ENCODE measurements at regions not wholly inside any gene's neighbourhood (a gene's known extent, or its start where the extent isn't known, plus 50 kb on each side); places are given as distances from the start of the nearest gene placed in this dataset.

- Histone ChIP-seq H3K27ac (no peak overlapping the region), H3K9me3 (replicated peaks) (no peaks in the 10 kb centered on the region), H3K4me1 (peaks cover 33% of the 10 kb centered on the region), H3K27me3 (no peaks in the 10 kb centered on the region), H3K36me3 (no peaks in the 10 kb centered on the region), H3K4me3 (no peak overlapping the region)
- no peak for DNase-seq
These were observed 502.0 kb downstream of the PREX1 start for GRCh38 chr20:48325656-48326433.

- H3K27me3 ChIP-seq: no peaks in the 10 kb centered on the region
- H3K36me3 ChIP-seq: no peaks in the 10 kb centered on the region
- DNase-seq: no peak
- no peak overlapping the region for H3K4me3 ChIP-seq
- H3K4me1 ChIP-seq: peaks cover 32% of the 10 kb centered on the region
- H3K9me3 ChIP-seq (replicated peaks): no peaks in the 10 kb centered on the region
- H3K27ac ChIP-seq: no peak overlapping the region
These were observed 503.1 kb downstream of the PREX1 start for GRCh38 chr20:48324744-48325143.

GRCh38 chr20:48321271-48321670 lies 506.5 kb downstream of the PREX1 start:
- Histone ChIP-seq H3K4me1 (peaks cover 29% of the 10 kb centered on the region), H3K4me3 (no peak overlapping the region), H3K36me3 (no peaks in the 10 kb centered on the region), H3K27ac (no peak overlapping the region; the same call in 1 of the 2 replicates), H3K9me3 (replicated peaks) (no peaks in the 10 kb centered on the region), H3K27me3 (no peaks in the 10 kb centered on the region)
- peak; percentile 59 to 64 for DNase-seq

GRCh38 chr20:48319943-48320584 lies 507.7 kb downstream of the PREX1 start:
- Histone ChIP-seq H3K36me3 (no peaks in the 10 kb centered on the region), H3K4me1 (peaks cover 29% of the 10 kb centered on the region), H3K27ac (peak overlapping the region; percentile 47; the same call in 1 of the 2 replicates), H3K27me3 (no peaks in the 10 kb centered on the region), H3K9me3 (replicated peaks) (no peaks in the 10 kb centered on the region), H3K4me3 (no peak overlapping the region)
- DNase-seq: peak; percentile 61 to 64

- no peaks in the 10 kb centered on the region; the same call in 1 of the 2 replicates for H3K9me3 ChIP-seq (replicated peaks)
- no peaks in the 10 kb centered on the region for H3K27me3 ChIP-seq
- no peaks in the 10 kb centered on the region for H3K36me3 ChIP-seq
- H3K4me1 ChIP-seq: peaks cover 41% of the 10 kb centered on the region
- no peak overlapping the region for H3K27ac ChIP-seq
- no peak for DNase-seq
- no peak overlapping the region for H3K4me3 ChIP-seq
These were observed 510.2 kb downstream of the PREX1 start for GRCh38 chr20:48317578-48317977.

- Histone ChIP-seq H3K4me3 (no peak overlapping the region), H3K9me3 (replicated peaks) (no peaks in the 10 kb centered on the region; the same call in 1 of the 2 replicates), H3K4me1 (peaks cover 43% of the 10 kb centered on the region), H3K27me3 (no peaks in the 10 kb centered on the region), H3K36me3 (no peaks in the 10 kb centered on the region), H3K27ac (no peak overlapping the region)
- no peak for DNase-seq
These were observed 512.7 kb downstream of the PREX1 start for GRCh38 chr20:48314925-48315592.

GRCh38 chr20:48313324-48313723 lies 514.5 kb downstream of the PREX1 start:
- DNase-seq: no peak
- no peaks in the 10 kb centered on the region for H3K27me3 ChIP-seq
- H3K4me1 ChIP-seq: peaks cover 43% of the 10 kb centered on the region
- H3K27ac ChIP-seq: no peak overlapping the region
- no peaks in the 10 kb centered on the region; the same call in 1 of the 2 replicates for H3K9me3 ChIP-seq (replicated peaks)
- no peak overlapping the region for H3K4me3 ChIP-seq
- H3K36me3 ChIP-seq: no peaks in the 10 kb centered on the region

- no peak for DNase-seq
- Histone ChIP-seq H3K27me3 (no peaks in the 10 kb centered on the region), H3K36me3 (no peaks in the 10 kb centered on the region), H3K27ac (no peak overlapping the region; the same call in 1 of the 2 replicates), H3K4me1 (peaks cover 43% of the 10 kb centered on the region), H3K4me3 (no peak overlapping the region), H3K9me3 (replicated peaks) (no peaks in the 10 kb centered on the region; the same call in 1 of the 2 replicates)
These were observed 515.8 kb downstream of the PREX1 start for GRCh38 chr20:48311956-48312355.

GRCh38 chr20:48310305-48310704 lies 517.5 kb downstream of the PREX1 start:
- Histone ChIP-seq H3K4me3 (no peak overlapping the region), H3K9me3 (replicated peaks) (no peaks in the 10 kb centered on the region; the same call in 1 of the 2 replicates), H3K27ac (peak overlapping the region; percentile 68), H3K27me3 (no peaks in the 10 kb centered on the region), H3K36me3 (no peaks in the 10 kb centered on the region), H3K4me1 (peaks cover 43% of the 10 kb centered on the region)
- DNase-seq: peak; percentile 91 to 93

- Histone ChIP-seq H3K4me1 (peaks cover 40% of the 10 kb centered on the region), H3K27me3 (no peaks in the 10 kb centered on the region), H3K9me3 (replicated peaks) (no peaks in the 10 kb centered on the region; the same call in 1 of the 2 replicates), H3K27ac (peak overlapping the region; percentile 68; the same call in 1 of the 2 replicates), H3K4me3 (no peak overlapping the region), H3K36me3 (no peaks in the 10 kb centered on the region)
- DNase-seq: no peak
These were observed 518.5 kb downstream of the PREX1 start for GRCh38 chr20:48309293-48309692.

- no peak overlapping the region; the same call in 1 of the 2 replicates for H3K27ac ChIP-seq
- no peaks in the 10 kb centered on the region for H3K36me3 ChIP-seq
- peaks cover 36% of the 10 kb centered on the region for H3K4me1 ChIP-seq
- peaks cover 3% of the 10 kb centered on the region; the same call in 1 of the 2 replicates for H3K9me3 ChIP-seq (replicated peaks)
- DNase-seq: no peak
- H3K4me3 ChIP-seq: no peak overlapping the region
- no peaks in the 10 kb centered on the region for H3K27me3 ChIP-seq
These were observed 518.9 kb downstream of the PREX1 start for GRCh38 chr20:48308882-48309281.

- H3K4me1 ChIP-seq: peaks cover 30% of the 10 kb centered on the region
- H3K27me3 ChIP-seq: no peaks in the 10 kb centered on the region
- no peak for DNase-seq
- no peak overlapping the region for H3K4me3 ChIP-seq
- H3K9me3 ChIP-seq (replicated peaks): 0 out of 2 replicates have a peak, but pooled peaks cover 3% of the 10 kb centered on the region
- H3K27ac ChIP-seq: no peak overlapping the region
- H3K36me3 ChIP-seq: no peaks in the 10 kb centered on the region
These were observed 519.5 kb downstream of the PREX1 start for GRCh38 chr20:48308232-48308781.

- Histone ChIP-seq H3K4me1 (peaks cover 28% of the 10 kb centered on the region), H3K4me3 (no peak overlapping the region), H3K27me3 (no peaks in the 10 kb centered on the region), H3K27ac (no peak overlapping the region), H3K9me3 (replicated peaks) (0 out of 2 replicates have a peak, but pooled peaks cover 3% of the 10 kb centered on the region), H3K36me3 (no peaks in the 10 kb centered on the region; the same call in 1 of the 2 replicates)
- DNase-seq: no peak
These were observed 520.5 kb downstream of the PREX1 start for GRCh38 chr20:48307277-48307676.

- peaks cover 26% of the 10 kb centered on the region for H3K4me1 ChIP-seq
- no peak for DNase-seq
- no peaks in the 10 kb centered on the region for H3K27me3 ChIP-seq
These were observed 517.7 kb upstream of the SULF2 start for GRCh38 chr20:48302844-48303542.

More at GRCh38 chr20:48302844-48303542, 517.7 kb upstream of the SULF2 start:
- peaks cover 3% of the 10 kb centered on the region; the same call in 1 of the 2 replicates for H3K9me3 ChIP-seq (replicated peaks)
- no peak overlapping the region for H3K27ac ChIP-seq
- H3K4me3 ChIP-seq: no peak overlapping the region
- no peaks in the 10 kb centered on the region; the same call in 1 of the 2 replicates for H3K36me3 ChIP-seq

Measured in SJCRH30 (cell line).